Mucosa of descending colon (tissue), 3 donors: ENCODE measurements at regions not wholly inside any gene's neighbourhood (a gene's known extent, or its start where the extent isn't known, plus 50 kb on each side); places are given as distances from the start of the nearest gene placed in this dataset.

ENCODE experiments used
- ATAC-seq: fragments of 200-7000 bp; cut with Tn5 transposase; one replicate; pipeline ENCODE4 v1.9.1; 2020; ENCODE audit warnings: mild to moderate bottlenecking, moderate library complexity
- DNase-seq, 3 donors: peaks; one replicate each; pipeline ENCODE4 v3.0.0-alpha.2; 2020
- H3K36me3 ChIP-seq: fragments of 200-600 bp; one replicate; pipeline ENCODE4 v1.8.0; 2021; ENCODE audit warnings: low read depth, mild to moderate bottlenecking
- H3K4me1 ChIP-seq: fragments of 200-600 bp; one replicate; pipeline ENCODE4 v1.8.0; 2021; ENCODE audit warnings: low read depth, mild to moderate bottlenecking
- H3K4me3 ChIP-seq: fragments of 200-600 bp; one replicate; pipeline ENCODE4 v1.8.0; 2021; ENCODE audit warnings: mild to moderate bottlenecking
- H3K9me3 ChIP-seq: fragments of 200-600 bp; one replicate; pipeline ENCODE4 v1.8.0; 2021; ENCODE audit warnings: mild to moderate bottlenecking
- CTCF ChIP-seq: fragments of 200-600 bp; IDR thresholded peaks from one replicate; pipeline ENCODE4 v1.8.0; 2022; ENCODE audit warnings: antibody characterized with exemption, mild to moderate bottlenecking
- intact Hi-C, 2 donors: fragments of 100-400 bp; cut with DNase I in 1 of 2; cut with micrococcal nuclease in 1 of 2; formaldehyde crosslinking; loops; one replicate each; pipeline versions ENCODE4 v1.11.0 to v1.11.1; 2022; cut with DNase I, micrococcal nuclease
- donor health status: DM: no; HTN: no; CAD: no; lungs with moderate emphysema.
- donor health status: DM: no; HTN: no; CAD: no.
- donor health status: DM: no; HTN: yes; CAD: no.

- Histone ChIP-seq H3K4me1 (no peaks in the 10 kb centered on the region), H3K9me3 (no peaks in the 10 kb centered on the region), H3K4me3 (no peak overlapping the region), H3K36me3 (no peaks in the 10 kb centered on the region)
- ATAC-seq (no peak), DNase-seq (no peak)
- intact Hi-C loops: no loop called here
- TF ChIP-seq CTCF: no peak
Measured at GRCh38 chr1:11338284-11338924, 65.4 kb downstream of the UBIAD1 start.

- Histone ChIP-seq H3K4me3 (no peak overlapping the region), H3K36me3 (no peaks in the 10 kb centered on the region), H3K4me1 (no peaks in the 10 kb centered on the region), H3K9me3 (no peaks in the 10 kb centered on the region)
- no peak for TF ChIP-seq CTCF
- DNase-seq (peak in 2 of 3 donors; percentile 29 to 64), ATAC-seq (peak; percentile 75)
- intact Hi-C loops: no loop called here
Measured at GRCh38 chr1:11339346-11340232, 66.6 kb downstream of the UBIAD1 start.

GRCh38 chr1:11340233-11340632 is 67.2 kb downstream of the UBIAD1 start:
- intact Hi-C loops: no loop called here
- H3K4me3 ChIP-seq: no peak overlapping the region
- no peaks in the 10 kb centered on the region for H3K4me1 ChIP-seq
- no peak for DNase-seq
- ATAC-seq: no peak
- TF ChIP-seq CTCF: no peak
- H3K36me3 ChIP-seq: no peaks in the 10 kb centered on the region
- no peaks in the 10 kb centered on the region for H3K9me3 ChIP-seq

- Histone ChIP-seq H3K36me3 (no peaks in the 10 kb centered on the region), H3K4me1 (no peaks in the 10 kb centered on the region), H3K4me3 (no peak overlapping the region), H3K9me3 (no peaks in the 10 kb centered on the region)
- ATAC-seq (peak; percentile 49), DNase-seq (no peak)
- intact Hi-C loops: no loop called here
- no peak for TF ChIP-seq CTCF
Measured at GRCh38 chr1:11341901-11342552, 69.0 kb downstream of the UBIAD1 start.

GRCh38 chr1:11342621-11343032 is 69.6 kb downstream of the UBIAD1 start:
- no peak for ATAC-seq
- Histone ChIP-seq H3K36me3 (no peaks in the 10 kb centered on the region), H3K4me3 (no peak overlapping the region), H3K4me1 (no peaks in the 10 kb centered on the region), H3K9me3 (no peaks in the 10 kb centered on the region)
- TF ChIP-seq CTCF: no peak
- DNase-seq: no peak
- intact Hi-C loops: no loop called here
